MM.1S (cell line): ENCODE measurements at regions not wholly inside any gene's neighbourhood (a gene's known extent, or its start where the extent isn't known, plus 50 kb on each side); places are given as distances from the start of the nearest gene placed in this dataset.

Experiments
- DNase-seq: peaks from one replicate; pipeline ENCODE4 v3.0.0-alpha.2; 2015
- H2AFZ ChIP-seq: fragments of 300-600 bp; sonication (generic); 2 replicates; pipeline ENCODE4 v1.6.0; 2016; ENCODE audit warnings: antibody characterized with exemption, low read length
- H3F3A ChIP-seq: fragments of 300-600 bp; sonication (generic); 2 replicates; pipeline ENCODE4 v1.6.1; 2016; ENCODE audit warnings: mild to moderate bottlenecking, antibody characterized with exemption, low read length, moderate library complexity, mixed read lengths; ENCODE audit not compliant: insufficient read depth
- H3K27ac ChIP-seq: fragments of 300-600 bp; sonication (generic); 2 replicates; pipeline ENCODE4 v1.5.1; 2016; ENCODE audit warnings: mild to moderate bottlenecking, low read length
- H3K27me3 ChIP-seq: fragments of 300-600 bp; sonication (generic); replicated peaks from 2 replicates; pipeline ENCODE4 v1.6.0; 2016; ENCODE audit warnings: low read length; ENCODE audit not compliant: insufficient read depth
- H3K36me3 ChIP-seq: fragments of 300-600 bp; sonication (generic); replicated peaks from 2 replicates; pipeline ENCODE4 v1.6.1; 2016; ENCODE audit warnings: mild to moderate bottlenecking, low read length, mixed read lengths; ENCODE audit not compliant: insufficient read depth
- H3K4me1 ChIP-seq: fragments of 300-600 bp; sonication (generic); 2 replicates; pipeline ENCODE4 v1.6.1; 2016; ENCODE audit warnings: low read length, mixed read lengths
- H3K4me2 ChIP-seq: fragments of 300-600 bp; sonication (generic); 2 replicates; pipeline ENCODE4 v1.6.0; 2016; ENCODE audit warnings: low read depth, low read length
- H3K4me3 ChIP-seq: fragments of 300-600 bp; sonication (generic); 2 replicates; pipeline ENCODE4 v1.5.1; 2016; ENCODE audit warnings: low read length, mixed read lengths
- H3K79me2 ChIP-seq: fragments of 300-600 bp; sonication (generic); 2 replicates; pipeline ENCODE4 v1.6.1; 2016; ENCODE audit warnings: mixed run types, low read length, mixed read lengths
- H3K9ac ChIP-seq: fragments of 300-600 bp; sonication (generic); 2 replicates; pipeline ENCODE4 v1.6.1; 2016; ENCODE audit warnings: low read length, mixed read lengths
- H3K9me2 ChIP-seq: fragments of 300-600 bp; sonication (generic); replicated peaks from 2 replicates; pipeline ENCODE4 v1.6.1; 2016; ENCODE audit warnings: mild to moderate bottlenecking, low read length, mixed read lengths; ENCODE audit not compliant: insufficient read depth
- H3K9me3 ChIP-seq: fragments of 300-600 bp; sonication (generic); replicated peaks from 2 replicates; pipeline ENCODE4 v1.6.1; 2016; ENCODE audit warnings: mild to moderate bottlenecking, low read length, mixed read lengths; ENCODE audit not compliant: insufficient read depth
- H4K20me1 ChIP-seq: fragments of 300-600 bp; sonication (generic); 2 replicates; pipeline ENCODE4 v1.6.1; 2016; ENCODE audit warnings: mild to moderate bottlenecking, low read length, moderate library complexity, mixed read lengths; ENCODE audit not compliant: insufficient read depth
- CTCF ChIP-seq: fragments of 300-600 bp; sonication (generic); IDR thresholded peaks from 2 replicates; pipeline ENCODE4 v1.5.1; 2016; ENCODE audit warnings: antibody characterized with exemption, low read length, mixed read lengths
- EZH2 ChIP-seq: fragments of 300-600 bp; sonication (generic); optimal IDR thresholded peaks from 2 replicates; pipeline ENCODE3; 2017; ENCODE audit warnings: low read depth, mild to moderate bottlenecking, antibody characterized with exemption, low read length, mixed read lengths
- EZH2phosphoT487 ChIP-seq: fragments of 300-600 bp; sonication (generic); IDR thresholded peaks from 2 replicates; pipeline ENCODE4 v1.6.1; 2018; ENCODE audit warnings: antibody characterized with exemption, low read length

GRCh38 chr11:19499999-19500398 lies 212.6 kb upstream of the NAV2 start:
- DNase-seq, result no peak
- no peaks in the 10 kb centered on the region for H3K27me3 ChIP-seq
- H3F3A ChIP-seq, result no peaks in the 10 kb centered on the region
- H3K79me2 ChIP-seq, result peaks cover 3% of the 10 kb centered on the region; the same call in 1 of the 2 replicates
- no peak for TF ChIP-seq EZH2phosphoT487
- TF ChIP-seq EZH2, result no peak
- no peak for TF ChIP-seq CTCF
- no peak overlapping the region for H3K27ac ChIP-seq
- H3K4me3 ChIP-seq, result no peak overlapping the region
- no peaks in the 10 kb centered on the region for H3K9me2 ChIP-seq
- H3K9me3 ChIP-seq, result no peaks in the 10 kb centered on the region
- no peaks in the 10 kb centered on the region for H3K4me1 ChIP-seq
- H3K4me2 ChIP-seq, result no peak overlapping the region
- H2AFZ ChIP-seq, result no peak overlapping the region
- H3K9ac ChIP-seq, result no peak overlapping the region
- H4K20me1 ChIP-seq, result no peaks in the 10 kb centered on the region
- no peaks in the 10 kb centered on the region for H3K36me3 ChIP-seq

GRCh38 chr11:19499026-19499669 lies 213.5 kb upstream of the NAV2 start:
- H2AFZ ChIP-seq, result no peak overlapping the region
- H3K9me2 ChIP-seq, result no peaks in the 10 kb centered on the region
- no peaks in the 10 kb centered on the region for H3K36me3 ChIP-seq
- H3K4me3 ChIP-seq, result no peak overlapping the region
- peaks cover 3% of the 10 kb centered on the region; the same call in 1 of the 2 replicates for H3K79me2 ChIP-seq
- TF ChIP-seq EZH2phosphoT487 (no peak), CTCF (no peak), EZH2 (no peak)
- no peaks in the 10 kb centered on the region for H3K27me3 ChIP-seq
- no peak for DNase-seq
- H3K4me2 ChIP-seq, result no peak overlapping the region
- no peaks in the 10 kb centered on the region for H4K20me1 ChIP-seq
- no peaks in the 10 kb centered on the region for H3K4me1 ChIP-seq
- no peaks in the 10 kb centered on the region for H3K9me3 ChIP-seq
- no peak overlapping the region for H3K9ac ChIP-seq
- no peak overlapping the region for H3K27ac ChIP-seq
- H3F3A ChIP-seq, result no peaks in the 10 kb centered on the region

- H3K4me3 ChIP-seq, result no peak overlapping the region
- H3K9me3 ChIP-seq, result no peaks in the 10 kb centered on the region
- no peaks in the 10 kb centered on the region for H3F3A ChIP-seq
- H3K4me1 ChIP-seq, result no peaks in the 10 kb centered on the region
- no peak overlapping the region for H3K9ac ChIP-seq
- H3K4me2 ChIP-seq, result no peak overlapping the region
- no peak for DNase-seq
- H2AFZ ChIP-seq, result no peak overlapping the region
- H3K9me2 ChIP-seq, result no peaks in the 10 kb centered on the region
- no peak overlapping the region for H3K27ac ChIP-seq
- H3K79me2 ChIP-seq, result peaks cover 12% of the 10 kb centered on the region
- H3K27me3 ChIP-seq, result no peaks in the 10 kb centered on the region
- TF ChIP-seq EZH2 (no peak), EZH2phosphoT487 (no peak), CTCF (no peak)
- H3K36me3 ChIP-seq, result no peaks in the 10 kb centered on the region
- no peaks in the 10 kb centered on the region for H4K20me1 ChIP-seq
Measured at GRCh38 chr11:19493446-19494213, 219.0 kb upstream of the NAV2 start.
